IMR-90 (cell line): ENCODE measurements at regions not wholly inside any gene's neighbourhood (a gene's known extent, or its start where the extent isn't known, plus 50 kb on each side); places are given as distances from the start of the nearest gene placed in this dataset.

Source experiments
- ATAC-seq: fragments of 200-7000 bp; cut with Tn5 transposase; 2 replicates; pipeline ENCODE4 v1.9.1; 2020; ENCODE audit warnings: low read depth, mild to moderate bottlenecking, moderate library complexity
- BruUV-seq: library from RNA; stranded (reverse); fragments of 400-500 nt; replicated peaks from 2 replicates; lab custom pipeline; 2021; lab: Mats Ljungman, UMichigan
- CTCF ChIA-PET: fragments of 300-600 bp; formaldehyde crosslinking; extraction: SDS; loops from one replicate; lab custom pipeline; 2021; ENCODE audit warnings: antibody characterized with exemption; lab: Yijun Ruan, JAX
- POLR2A ChIA-PET: fragments of 300-600 bp; sonication (Branson Sonifier 250); formaldehyde crosslinking; loops from one replicate; lab custom pipeline; 2022; ENCODE audit warnings: antibody characterized with exemption; ENCODE audit not compliant: unreplicated experiment; lab: Charles Lee
- DNase-seq: peaks from one replicate; pipeline ENCODE4 v3.0.0; 2013
- H2AFZ ChIP-seq: replicated peaks from 2 replicates; pipeline ENCODE3; 2013; ENCODE audit warnings: low read length, mild to moderate bottlenecking; ENCODE audit not compliant: poor library complexity
- H2AK5ac ChIP-seq: 2 replicates; pipeline ENCODE4 v1.6.1; 2013; ENCODE audit warnings: low read depth, low read length, inconsistent platforms
- H2AK9ac ChIP-seq: replicated peaks from 2 replicates; pipeline ENCODE3; 2013; ENCODE audit warnings: mild to moderate bottlenecking, low read depth, low read length, moderate library complexity; ENCODE audit not compliant: poor library complexity
- H2BK120ac ChIP-seq: 2 replicates; pipeline ENCODE4 v1.6.1; 2013; ENCODE audit warnings: low read depth, low read length, inconsistent platforms
- H2BK15ac ChIP-seq: 3 replicates; pipeline ENCODE4 v1.6.1; 2013; ENCODE audit warnings: low read depth, low read length, inconsistent platforms
- H2BK20ac ChIP-seq: 2 replicates; pipeline ENCODE4 v1.6.1; 2013; ENCODE audit warnings: low read depth, mild to moderate bottlenecking, inconsistent platforms, low read length, moderate library complexity
- H2BK5ac ChIP-seq: 2 replicates; pipeline ENCODE4 v1.6.1; 2013; ENCODE audit warnings: mild to moderate bottlenecking, low read depth, low read length, inconsistent platforms; ENCODE audit not compliant: poor library complexity, severe bottlenecking
- H3K14ac ChIP-seq: replicated peaks from 2 replicates; pipeline ENCODE4 v1.6.1; 2013; ENCODE audit warnings: low read depth, low read length, inconsistent platforms
- H3K18ac ChIP-seq: 2 replicates; pipeline ENCODE4 v1.6.1; 2013; ENCODE audit warnings: low read depth, low read length, control low read depth
- H3K23ac ChIP-seq: 2 replicates; pipeline ENCODE4 v1.6.1; 2013; ENCODE audit warnings: low read depth, low read length, inconsistent platforms
- H3K27ac ChIP-seq: 2 replicates; pipeline ENCODE4 v1.5.1; 2013; ENCODE audit warnings: mild to moderate bottlenecking, control low read depth, low read length; ENCODE audit not compliant: insufficient read depth
- H3K27me3 ChIP-seq: 2 replicates; pipeline ENCODE4 v1.6.1; 2013; ENCODE audit warnings: low read length; ENCODE audit not compliant: control insufficient read depth, insufficient read depth
- H3K36me3 ChIP-seq: 2 replicates; pipeline ENCODE4 v1.6.1; 2013; ENCODE audit warnings: low read length, mixed read lengths; ENCODE audit not compliant: control insufficient read depth, insufficient read depth
- H3K4ac ChIP-seq: 2 replicates; pipeline ENCODE4 v1.6.1; 2013; ENCODE audit warnings: low read depth, low read length, inconsistent platforms
- H3K4me1 ChIP-seq: 2 replicates; pipeline ENCODE4 v1.6.1; 2013; ENCODE audit warnings: low read length, mixed read lengths; ENCODE audit not compliant: control insufficient read depth, insufficient read depth
- H3K4me2 ChIP-seq: 2 replicates; pipeline ENCODE4 v1.6.1; 2013; ENCODE audit warnings: low read depth, mild to moderate bottlenecking, control low read depth, low read length, moderate library complexity
- H3K4me3 ChIP-seq: 2 replicates; pipeline ENCODE4 v1.5.1; 2013; ENCODE audit warnings: low read depth, mild to moderate bottlenecking, control low read depth, low read length, moderate library complexity; ENCODE audit not compliant: insufficient read depth
- H3K56ac ChIP-seq: 2 replicates; pipeline ENCODE4 v1.6.1; 2013; ENCODE audit warnings: low read length, inconsistent platforms; ENCODE audit not compliant: insufficient read depth; ENCODE audit errors: extremely low read depth
- H3K79me1 ChIP-seq, 2 experiments: 2 replicates each; pipeline ENCODE4 v1.6.1; 2013; ENCODE audit warnings: low read length in 2 of 2, inconsistent platforms in 1 of 2, low read depth in 1 of 2
- H3K9ac ChIP-seq: 2 replicates; pipeline ENCODE4 v1.6.1; 2013; ENCODE audit warnings: low read depth, low read length, control low read depth
- H3K9me1 ChIP-seq: 2 replicates; pipeline ENCODE4 v1.6.1; 2013; ENCODE audit warnings: low read length, inconsistent platforms; ENCODE audit not compliant: insufficient read depth
- H3K9me3 ChIP-seq: 2 replicates; pipeline ENCODE4 v1.6.1; 2013; ENCODE audit warnings: low read length; ENCODE audit not compliant: control insufficient read depth, insufficient read depth
- H4K20me1 ChIP-seq: 2 replicates; pipeline ENCODE4 v1.6.1; 2013; ENCODE audit warnings: low read length, inconsistent platforms; ENCODE audit not compliant: insufficient read depth
- H4K5ac ChIP-seq: 2 replicates; pipeline ENCODE4 v1.6.1; 2013; ENCODE audit warnings: mild to moderate bottlenecking, low read depth, low read length, control low read depth
- H4K8ac ChIP-seq, 2 experiments: 2 replicates each; pipeline ENCODE4 v1.6.1; 2013; ENCODE audit warnings: low read depth in 2 of 2, low read length in 2 of 2, control low read depth in 1 of 2, inconsistent platforms in 1 of 2
- H4K91ac ChIP-seq: 2 replicates; pipeline ENCODE4 v1.6.1; 2013; ENCODE audit warnings: low read depth, low read length, inconsistent platforms; ENCODE audit not compliant: insufficient read depth
- ELK1 ChIP-seq: fragments of 150-350 bp; IDR thresholded peaks from 2 replicates; pipeline ENCODE4 v1.6.1; 2016; ENCODE audit warnings: low read depth, mild to moderate bottlenecking, low read length, moderate library complexity, borderline replicate concordance
- MAFK ChIP-seq: IDR thresholded peaks from 2 replicates; pipeline ENCODE4 v1.6.1; 2012; ENCODE audit warnings: low read depth, low read length, improper control_type of control experiment
- MXI1 ChIP-seq: IDR thresholded peaks from 2 replicates; pipeline ENCODE4 v1.6.1; 2012; ENCODE audit warnings: low read depth, mild to moderate bottlenecking, low read length, moderate library complexity, borderline replicate concordance
- NFE2L2 ChIP-seq: fragments of 150-350 bp; IDR thresholded peaks from 2 replicates; pipeline ENCODE4 v1.6.1; 2016; ENCODE audit warnings: low read depth, mild to moderate bottlenecking, low read length
- RCOR1 ChIP-seq: IDR thresholded peaks from 2 replicates; pipeline ENCODE4 v1.6.1; 2012; ENCODE audit warnings: mild to moderate bottlenecking, low read length, improper control_type of control experiment; ENCODE audit not compliant: insufficient replicate concordance
- RFX5 ChIP-seq: IDR thresholded peaks from 2 replicates; pipeline ENCODE4 v1.8.0; 2012; ENCODE audit warnings: low read depth, mild to moderate bottlenecking, low read length, moderate library complexity
- USF2 ChIP-seq: fragments of 150-350 bp; IDR thresholded peaks from 2 replicates; pipeline ENCODE4 v1.6.1; 2017; ENCODE audit warnings: mild to moderate bottlenecking, antibody characterized with exemption, low read length, low read depth
- WGBS, 2 experiments: methylation state at CpG; one replicate each; pipeline versions ENCODE4 v1.1.5 to v1.1.7; 2013; ENCODE audit warnings: missing lambda C conversion rate in 2 of 2; ENCODE audit not compliant: insufficient read length in 1 of 2; ENCODE audit errors: extremely low coverage in 2 of 2; 5-methylcytosine and 5-hydroxymethylcytosine counted together
- dilution Hi-C: fragments of 300-500 bp; cut with HindIII; formaldehyde crosslinking; loops from one replicate; pipeline ENCODE4 v1.14.3; 2018; ENCODE audit warnings: low sequenced_read_pairs; ENCODE audit not compliant: unreplicated experiment
- in situ Hi-C: fragments of 300-500 bp; cut with MboI; formaldehyde crosslinking; loops from 3 replicates; pipeline ENCODE4 v1.14.3; 2019; ENCODE audit warnings: low sequenced_read_pairs, inconsistent platforms, mixed read lengths
- intact Hi-C: fragments of 100-400 bp; cut with micrococcal nuclease; formaldehyde crosslinking; loops from 2 replicates; pipeline ENCODE4 v1.10.0; 2022

GRCh38 chr4:87718217-87718835, 68.2 kb downstream of the DMP1 start:
- Histone ChIP-seq H2AK9ac (no peak overlapping the region), H3K36me3 (no peaks in the 10 kb centered on the region), H2AFZ (no peak overlapping the region), H3K27ac (no peak overlapping the region), H3K4me2 (no peak overlapping the region), H4K8ac (no peak overlapping the region), H4K5ac (no peak overlapping the region), H3K9me3 (no peaks in the 10 kb centered on the region), H4K91ac (no peak overlapping the region), H3K4me1 (no peaks in the 10 kb centered on the region), H3K56ac (no peak overlapping the region), H2AK5ac (no peak overlapping the region), H2BK20ac (no peak overlapping the region), H3K4me3 (no peak overlapping the region), H2BK120ac (no peak overlapping the region), H3K9ac (no peak overlapping the region), H2BK5ac (no peak overlapping the region), H3K27me3 (no peaks in the 10 kb centered on the region), H2BK15ac (no peak overlapping the region), H4K20me1 (no peaks in the 10 kb centered on the region), H3K14ac (no peak overlapping the region), H3K4ac (no peak overlapping the region), H3K9me1 (no peaks in the 10 kb centered on the region), H3K18ac (no peak overlapping the region), H3K23ac (no peak overlapping the region), H3K79me1 (no peaks in the 10 kb centered on the region)
- no peak for ATAC-seq
- dilution Hi-C loops = no loop called here
- no TSS peak for BruUV-seq
- CTCF ChIA-PET = no interaction called here
- intact Hi-C loops = no loop called here
- POLR2A ChIA-PET = no interaction called here
- no peak for TF ChIP-seq USF2
- no peak for TF ChIP-seq ELK1
- TF ChIP-seq MXI1 = no peak
- no peak for TF ChIP-seq NFE2L2
- no peak for TF ChIP-seq MAFK
- TF ChIP-seq RFX5 = no peak
- TF ChIP-seq RCOR1 = no peak
- no peak for DNase-seq
- WGBS, 2 experiments = 70% methylated on average over 2 of the region's 5 CpGs; no CpG with 5 or more reads in 1 of the 2 experiments
- in situ Hi-C loops = no loop called here
